ENCODE measurements at regions not wholly inside any gene's neighbourhood (a gene's known extent, or its start where the extent isn't known, plus 50 kb on each side); places are given as distances from the start of the nearest gene placed in this dataset.

- TF ChIP-seq POLR2A (IDR thresholded peaks at IDR 0.05; ENCODE audit: low read length) (no peak), GATA1 (IDR thresholded peaks at IDR 0.05; ENCODE audit: low read depth, low read length) (no peak)
Measured at GRCh38 chr7:84629640-84630318, 435.2 kb upstream of the SEMA3A start.
